H9 (cell line): ENCODE measurements at regions not wholly inside any gene's neighbourhood (a gene's known extent, or its start where the extent isn't known, plus 50 kb on each side); places are given as distances from the start of the nearest gene placed in this dataset.

ENCODE experiments used
- DNase-seq: peaks from one replicate; pipeline ENCODE4 v3.0.0-alpha.2; 2017
- H2AFZ ChIP-seq: one replicate; pipeline ENCODE4 v1.6.1; 2013; ENCODE audit warnings: mild to moderate bottlenecking, low read length, control low read depth, moderate library complexity
- H2AK5ac ChIP-seq: 2 replicates; pipeline ENCODE4 v1.6.1; 2013; ENCODE audit warnings: low read length, control low read depth, mixed read lengths; ENCODE audit not compliant: insufficient read length
- H2BK120ac ChIP-seq: one replicate; pipeline ENCODE4 v1.6.1; 2013; ENCODE audit warnings: low read depth, mild to moderate bottlenecking, low read length, control low read depth, inconsistent platforms; ENCODE audit not compliant: poor library complexity, severe bottlenecking
- H2BK12ac ChIP-seq: 2 replicates; pipeline ENCODE4 v1.6.1; 2013; ENCODE audit warnings: low read length, control low read depth, mixed read lengths, low read depth; ENCODE audit not compliant: insufficient read length
- H2BK15ac ChIP-seq: 2 replicates; pipeline ENCODE4 v1.6.1; 2013; ENCODE audit warnings: low read depth, low read length, control low read depth
- H2BK20ac ChIP-seq: one replicate; pipeline ENCODE4 v1.6.1; 2013; ENCODE audit warnings: low read depth, mild to moderate bottlenecking, low read length, control low read depth, inconsistent platforms; ENCODE audit not compliant: poor library complexity, severe bottlenecking
- H2BK5ac ChIP-seq: 2 replicates; pipeline ENCODE4 v1.6.1; 2013; ENCODE audit warnings: low read length, control low read depth, mixed read lengths; ENCODE audit not compliant: insufficient read length
- H3K14ac ChIP-seq: 2 replicates; pipeline ENCODE4 v1.6.1; 2013; ENCODE audit warnings: low read length, control low read depth; ENCODE audit not compliant: insufficient read depth
- H3K18ac ChIP-seq: 2 replicates; pipeline ENCODE4 v1.6.1; 2013; ENCODE audit warnings: low read depth, mild to moderate bottlenecking, mixed read lengths, low read length, control low read depth; ENCODE audit not compliant: insufficient read length
- H3K23ac ChIP-seq: 2 replicates; pipeline ENCODE4 v1.6.1; 2013; ENCODE audit warnings: low read length, control low read depth, mixed read lengths, low read depth; ENCODE audit not compliant: insufficient read length
- H3K23me2 ChIP-seq: 2 replicates; pipeline ENCODE4 v1.6.1; 2013; ENCODE audit warnings: low read depth, mild to moderate bottlenecking, mixed read lengths, low read length, control low read depth; ENCODE audit not compliant: insufficient read length, poor library complexity, severe bottlenecking
- H3K27ac ChIP-seq: 2 replicates; pipeline ENCODE4 v1.5.1; 2013; ENCODE audit warnings: low read length, control low read depth, mixed read lengths, low read depth; ENCODE audit not compliant: insufficient read length
- H3K27me3 ChIP-seq: 2 replicates; pipeline ENCODE4 v1.6.1; 2013; ENCODE audit warnings: low read length, control low read depth, inconsistent platforms; ENCODE audit not compliant: insufficient read depth
- H3K4ac ChIP-seq: 2 replicates; pipeline ENCODE4 v1.6.1; 2013; ENCODE audit warnings: low read depth, mild to moderate bottlenecking, control low read depth, inconsistent platforms, low read length, moderate library complexity
- H3K4me1 ChIP-seq: 2 replicates; pipeline ENCODE4 v1.6.1; 2013; ENCODE audit warnings: low read length, control low read depth, inconsistent platforms; ENCODE audit not compliant: insufficient read depth
- H3K4me2 ChIP-seq: 2 replicates; pipeline ENCODE4 v1.6.1; 2013; ENCODE audit warnings: low read length, control low read depth, mixed read lengths; ENCODE audit not compliant: insufficient read length, insufficient read depth
- H3K56ac ChIP-seq: 2 replicates; pipeline ENCODE4 v1.6.1; 2013; ENCODE audit warnings: low read depth, mild to moderate bottlenecking, mixed read lengths, low read length, control low read depth; ENCODE audit not compliant: insufficient read length
- H3K79me1 ChIP-seq: 2 replicates; pipeline ENCODE4 v1.6.1; 2013; ENCODE audit warnings: low read depth, mild to moderate bottlenecking, moderate library complexity, low read length, control low read depth, inconsistent platforms; ENCODE audit not compliant: insufficient read depth, poor library complexity, severe bottlenecking
- H3K79me2 ChIP-seq: 2 replicates; pipeline ENCODE4 v1.6.1; 2013; ENCODE audit warnings: low read length, control low read depth, inconsistent platforms; ENCODE audit not compliant: insufficient read depth
- H3K9ac ChIP-seq: 2 replicates; pipeline ENCODE4 v1.6.1; 2013; ENCODE audit warnings: low read length, control low read depth, mixed read lengths; ENCODE audit not compliant: insufficient read length; ENCODE audit errors: extremely low read depth
- H3K9me3 ChIP-seq: one replicate; pipeline ENCODE4 v1.6.1; 2013; ENCODE audit warnings: low read depth, low read length, inconsistent platforms; ENCODE audit not compliant: control insufficient read depth
- H3T11ph ChIP-seq: one replicate; pipeline ENCODE4 v1.6.1; 2013; ENCODE audit warnings: mild to moderate bottlenecking, low read length, control low read depth, inconsistent platforms
- H4K20me1 ChIP-seq: one replicate; pipeline ENCODE4 v1.6.1; 2013; ENCODE audit not compliant: control insufficient read depth, insufficient read length, insufficient read depth
- H4K5ac ChIP-seq: 2 replicates; pipeline ENCODE4 v1.6.1; 2013; ENCODE audit warnings: low read depth, mild to moderate bottlenecking, mixed read lengths, low read length, control low read depth; ENCODE audit not compliant: insufficient read length
- H4K8ac ChIP-seq: replicated peaks from 2 replicates; pipeline ENCODE4 v1.6.1; 2013; ENCODE audit warnings: low read length, control low read depth, mixed read lengths, low read depth; ENCODE audit not compliant: insufficient read length
- H4K91ac ChIP-seq: 2 replicates; pipeline ENCODE4 v1.6.1; 2013; ENCODE audit warnings: low read depth, mild to moderate bottlenecking, moderate library complexity, mixed read lengths, low read length, control low read depth; ENCODE audit not compliant: insufficient read length
- H3K27ac Mint-ChIP-seq, 3 experiments: 2 replicates in 2 of 3; 3 replicates in 1 of 3; pipeline ENCODE4 v1.8.0; 2020 to 2021; ENCODE audit warnings: mixed read lengths in 3 of 3, mild to moderate bottlenecking in 1 of 3, moderate library complexity in 1 of 3
- H3K27me3 Mint-ChIP-seq: 2 replicates; pipeline ENCODE4 v1.8.0; 2021; ENCODE audit warnings: low read depth, mild to moderate bottlenecking, moderate library complexity, mixed read lengths
- H3K36me3 Mint-ChIP-seq, 3 experiments: 2 replicates in 2 of 3; 3 replicates in 1 of 3; pipeline ENCODE4 v1.8.0; 2020 to 2021; ENCODE audit warnings: low read depth in 3 of 3, mixed read lengths in 3 of 3; ENCODE audit not compliant: insufficient read depth in 1 of 3
- H3K4me1 Mint-ChIP-seq, 2 experiments: 2 replicates each; pipeline ENCODE4 v1.8.0; 2020; ENCODE audit warnings: mixed read lengths in 2 of 2
- H3K4me3 Mint-ChIP-seq, 2 experiments: 2 replicates in 1 of 2; 3 replicates in 1 of 2; pipeline ENCODE4 v1.8.0; 2020 to 2021; ENCODE audit warnings: mild to moderate bottlenecking in 2 of 2, mixed read lengths in 2 of 2, moderate library complexity in 1 of 2
- H3K9me3 Mint-ChIP-seq, 2 experiments: 2 replicates in 1 of 2; 3 replicates in 1 of 2; pipeline ENCODE4 v1.8.0; 2020; ENCODE audit warnings: mild to moderate bottlenecking in 2 of 2, mixed read lengths in 2 of 2, moderate library complexity in 1 of 2
- WGBS: extraction: QIAGEN DNeasy Blood & Tissue Kit; methylation state at CpG from one replicate; pipeline ENCODE4 v1.1.7; 2013; ENCODE audit warnings: missing lambda C conversion rate, low lambda C conversion rate, mixed read lengths; ENCODE audit not compliant: insufficient read length; ENCODE audit errors: extremely low coverage; 5-methylcytosine and 5-hydroxymethylcytosine counted together
- TF ChIP-seq, protein P1 (sequence below): fragments of 200-600 bp; sonication (generic); conservative IDR thresholded peaks from 3 replicates; pipeline ENCODE4 v1.8.0; 2021; ENCODE audit warnings: antibody characterized with exemption, mild to moderate bottlenecking

DNA sequence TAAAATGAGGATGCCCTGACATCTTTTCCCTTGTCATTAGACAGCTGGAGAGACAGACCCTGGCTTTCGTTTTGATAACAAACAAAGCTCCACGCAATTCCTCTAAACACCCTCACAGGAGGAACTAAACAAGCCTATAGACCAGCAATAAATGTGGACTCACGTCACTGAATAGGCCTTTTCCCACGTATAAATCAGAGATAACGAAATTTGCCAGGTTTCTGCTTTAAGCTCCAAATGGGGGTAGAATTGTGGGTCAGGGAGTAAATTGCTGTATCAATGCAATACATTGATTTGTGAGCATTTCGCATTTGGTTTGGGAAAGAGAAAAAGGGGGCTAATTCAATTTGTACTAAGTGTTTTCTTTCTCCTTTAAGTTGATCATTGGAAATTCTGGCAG lies 256.0 kb downstream of the PMP22 start:
- Histone ChIP-seq H3K4ac (no peak overlapping the region), H3K27me3 (no peaks in the 10 kb centered on the region), H3K4me1 (no peaks in the 10 kb centered on the region), H2BK12ac (no peak overlapping the region), H4K91ac (no peak overlapping the region), H3K4me2 (no peak overlapping the region), H2BK20ac (no peak overlapping the region), H3K9me3 (no peaks in the 10 kb centered on the region), H4K8ac (no peak overlapping the region), H3K27ac (no peak overlapping the region), H4K20me1 (no peaks in the 10 kb centered on the region), H2BK5ac (no peak overlapping the region), H3K14ac (no peak overlapping the region), H3T11ph (no peak overlapping the region), H3K23ac (no peak overlapping the region), H3K18ac (no peak overlapping the region), H2BK120ac (no peak overlapping the region), H3K79me2 (no peaks in the 10 kb centered on the region), H2AFZ (no peak overlapping the region), H3K79me1 (no peaks in the 10 kb centered on the region), H2BK15ac (no peak overlapping the region), H4K5ac (no peak overlapping the region), H3K9ac (no peak overlapping the region), H3K23me2 (no peaks in the 10 kb centered on the region), H2AK5ac (no peak overlapping the region), H3K56ac (no peak overlapping the region)
- no peak overlapping the region for H3K27ac Mint-ChIP-seq
- no peaks in the 10 kb centered on the region for H3K36me3 Mint-ChIP-seq
- peaks cover 0 to 2% of the 10 kb centered on the region in 2 experiments; a peak in 1 of 5 replicates for H3K9me3 Mint-ChIP-seq
- no CpG with 5 or more reads among the region's 6 CpGs for WGBS
- TF ChIP-seq, protein P1, sequence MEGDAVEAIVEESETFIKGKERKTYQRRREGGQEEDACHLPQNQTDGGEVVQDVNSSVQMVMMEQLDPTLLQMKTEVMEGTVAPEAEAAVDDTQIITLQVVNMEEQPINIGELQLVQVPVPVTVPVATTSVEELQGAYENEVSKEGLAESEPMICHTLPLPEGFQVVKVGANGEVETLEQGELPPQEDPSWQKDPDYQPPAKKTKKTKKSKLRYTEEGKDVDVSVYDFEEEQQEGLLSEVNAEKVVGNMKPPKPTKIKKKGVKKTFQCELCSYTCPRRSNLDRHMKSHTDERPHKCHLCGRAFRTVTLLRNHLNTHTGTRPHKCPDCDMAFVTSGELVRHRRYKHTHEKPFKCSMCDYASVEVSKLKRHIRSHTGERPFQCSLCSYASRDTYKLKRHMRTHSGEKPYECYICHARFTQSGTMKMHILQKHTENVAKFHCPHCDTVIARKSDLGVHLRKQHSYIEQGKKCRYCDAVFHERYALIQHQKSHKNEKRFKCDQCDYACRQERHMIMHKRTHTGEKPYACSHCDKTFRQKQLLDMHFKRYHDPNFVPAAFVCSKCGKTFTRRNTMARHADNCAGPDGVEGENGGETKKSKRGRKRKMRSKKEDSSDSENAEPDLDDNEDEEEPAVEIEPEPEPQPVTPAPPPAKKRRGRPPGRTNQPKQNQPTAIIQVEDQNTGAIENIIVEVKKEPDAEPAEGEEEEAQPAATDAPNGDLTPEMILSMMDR: no peak
- no peak overlapping the region for H3K4me3 Mint-ChIP-seq
- DNase-seq: no peak
- no peaks in the 10 kb centered on the region; the same call in 1 of the 2 replicates for H3K27me3 Mint-ChIP-seq
- peaks cover 8 to 9% of the 10 kb centered on the region in 2 experiments for H3K4me1 Mint-ChIP-seq
